ENCODE measurements at regions not wholly inside any gene's neighbourhood (a gene's known extent, or its start where the extent isn't known, plus 50 kb on each side); places are given as distances from the start of the nearest gene placed in this dataset.

DNA sequence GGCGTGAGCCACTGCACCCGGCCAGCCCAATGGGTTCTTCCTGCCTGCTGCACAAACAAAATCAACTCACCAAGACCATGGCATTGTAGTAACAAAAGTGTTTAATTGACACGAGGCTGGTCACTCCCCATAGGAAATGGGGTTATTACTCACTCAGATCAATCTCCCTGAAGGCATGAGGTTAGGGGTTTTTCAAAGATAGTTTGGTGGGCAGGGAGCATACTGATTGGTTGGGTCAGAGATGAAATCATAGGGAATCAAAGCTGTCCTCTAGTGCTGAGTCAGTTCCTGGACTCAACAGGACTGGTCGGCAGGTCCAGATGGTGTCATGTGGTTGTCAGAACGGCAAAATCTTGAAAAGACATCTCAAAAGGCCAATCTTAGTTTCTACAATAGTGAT is 122.1 kb downstream of the TMEM17 start:
- DNase-seq (ENCODE audit: low read depth, low spot score): no peak
- TF ChIP-seq CEBPB (IDR thresholded peaks at IDR 0.05; ENCODE audit: low read depth) (no peak), EZH2phosphoT487 (IDR thresholded peaks at IDR 0.05; ENCODE audit: borderline replicate concordance) (no peak), JUND (IDR thresholded peaks at IDR 0.05) (no peak), RAD21 (IDR thresholded peaks at IDR 0.05; ENCODE audit: low read depth) (no peak)
- no peak for ATAC-seq
- Histone ChIP-seq H2AFZ (ENCODE audit: low read depth, low read length, poor library complexity, severe bottlenecking) (no peak overlapping the region), H3K27me3 (ENCODE audit: insufficient read depth, low read length) (no peaks in the 10 kb centered on the region), H3K79me2 (ENCODE audit: insufficient read depth, low read length) (no peaks in the 10 kb centered on the region), H4K20me1 (ENCODE audit: insufficient read depth) (no peaks in the 10 kb centered on the region), H3K36me3 (ENCODE audit: control insufficient read depth in 1 of 2, insufficient read depth in 2 of 2, low read length in 2 of 2) (no peaks in the 10 kb centered on the region), H3K9me2 (ENCODE audit: insufficient read depth) (no peaks in the 10 kb centered on the region), H3K9ac (ENCODE audit: low read length) (no peak overlapping the region), H3K4me1 (ENCODE audit: control insufficient read depth in 1 of 2, insufficient read depth in 2 of 2, low read length in 2 of 2) (no peaks in the 10 kb centered on the region), H3K4me3 (replicated peaks in 1 of 2; ENCODE audit: low read depth in 1 of 2, low read length in 2 of 2) (no peak overlapping the region), H3K9me3 (ENCODE audit: control insufficient read depth in 1 of 2, insufficient read depth in 1 of 2, low read depth in 1 of 2, low read length in 2 of 2) (no peaks in the 10 kb centered on the region), H3K4me2 (ENCODE audit: low read length) (no peak overlapping the region), H3K27ac (ENCODE audit: low read depth, low read length) (no peak overlapping the region)
- intact Hi-C loops (cut with micrococcal nuclease): no loop called here
- ChIA-PET CTCF (no interaction called here), POLR2A (no interaction called here), RAD21 (ENCODE audit: low non-redundant PET in 1 of 2, low total read pairs in 2 of 2, uncharacterized antibody in 2 of 2, unreplicated experiment in 2 of 2) (no interaction called here)
- BruUV-seq (replicated peaks): no TSS peak

DNA sequence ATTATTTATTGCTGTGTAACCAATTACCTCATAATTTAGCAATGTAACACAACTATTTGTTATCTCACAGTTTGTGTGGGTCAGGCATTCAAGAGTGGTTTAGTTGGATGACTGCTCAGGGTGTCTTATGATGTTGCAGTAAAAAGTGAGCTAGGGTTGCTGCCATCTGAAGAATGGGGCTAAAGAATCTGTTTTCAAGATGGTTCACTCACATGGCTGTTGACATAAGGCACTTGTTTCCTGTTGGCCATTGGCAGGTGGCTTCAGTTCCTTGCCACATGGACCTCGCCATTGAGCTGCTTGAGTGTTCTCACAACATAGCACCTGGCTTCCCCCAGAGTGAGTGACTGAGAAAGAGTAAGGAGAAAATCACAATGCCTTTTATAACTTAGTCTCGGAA is 123.2 kb downstream of the TMEM17 start:
- Histone ChIP-seq H3K9me2 (ENCODE audit: insufficient read depth) (no peaks in the 10 kb centered on the region), H3K36me3 (ENCODE audit: control insufficient read depth in 1 of 2, insufficient read depth in 2 of 2, low read length in 2 of 2) (no peaks in the 10 kb centered on the region), H4K20me1 (ENCODE audit: insufficient read depth) (no peaks in the 10 kb centered on the region), H3K27me3 (ENCODE audit: insufficient read depth, low read length) (no peaks in the 10 kb centered on the region), H3K4me3 (replicated peaks in 1 of 2; ENCODE audit: low read depth in 1 of 2, low read length in 2 of 2) (no peak overlapping the region), H3K27ac (ENCODE audit: low read depth, low read length) (no peak overlapping the region), H3K9me3 (ENCODE audit: control insufficient read depth in 1 of 2, insufficient read depth in 1 of 2, low read depth in 1 of 2, low read length in 2 of 2) (no peaks in the 10 kb centered on the region), H3K4me2 (ENCODE audit: low read length) (no peak overlapping the region), H2AFZ (ENCODE audit: low read depth, low read length, poor library complexity, severe bottlenecking) (no peak overlapping the region), H3K79me2 (ENCODE audit: insufficient read depth, low read length) (no peaks in the 10 kb centered on the region), H3K4me1 (ENCODE audit: control insufficient read depth in 1 of 2, insufficient read depth in 2 of 2, low read length in 2 of 2) (no peaks in the 10 kb centered on the region), H3K9ac (ENCODE audit: low read length) (no peak overlapping the region)
- intact Hi-C loops (cut with micrococcal nuclease): no loop called here
- ChIA-PET CTCF (no interaction called here), RAD21 (ENCODE audit: low non-redundant PET in 1 of 2, low total read pairs in 2 of 2, uncharacterized antibody in 2 of 2, unreplicated experiment in 2 of 2) (no interaction called here), POLR2A (no interaction called here)
- DNase-seq (ENCODE audit: low read depth, low spot score) (no peak), ATAC-seq (no peak)
- no TSS peak for BruUV-seq (replicated peaks)
- TF ChIP-seq, protein P1, sequence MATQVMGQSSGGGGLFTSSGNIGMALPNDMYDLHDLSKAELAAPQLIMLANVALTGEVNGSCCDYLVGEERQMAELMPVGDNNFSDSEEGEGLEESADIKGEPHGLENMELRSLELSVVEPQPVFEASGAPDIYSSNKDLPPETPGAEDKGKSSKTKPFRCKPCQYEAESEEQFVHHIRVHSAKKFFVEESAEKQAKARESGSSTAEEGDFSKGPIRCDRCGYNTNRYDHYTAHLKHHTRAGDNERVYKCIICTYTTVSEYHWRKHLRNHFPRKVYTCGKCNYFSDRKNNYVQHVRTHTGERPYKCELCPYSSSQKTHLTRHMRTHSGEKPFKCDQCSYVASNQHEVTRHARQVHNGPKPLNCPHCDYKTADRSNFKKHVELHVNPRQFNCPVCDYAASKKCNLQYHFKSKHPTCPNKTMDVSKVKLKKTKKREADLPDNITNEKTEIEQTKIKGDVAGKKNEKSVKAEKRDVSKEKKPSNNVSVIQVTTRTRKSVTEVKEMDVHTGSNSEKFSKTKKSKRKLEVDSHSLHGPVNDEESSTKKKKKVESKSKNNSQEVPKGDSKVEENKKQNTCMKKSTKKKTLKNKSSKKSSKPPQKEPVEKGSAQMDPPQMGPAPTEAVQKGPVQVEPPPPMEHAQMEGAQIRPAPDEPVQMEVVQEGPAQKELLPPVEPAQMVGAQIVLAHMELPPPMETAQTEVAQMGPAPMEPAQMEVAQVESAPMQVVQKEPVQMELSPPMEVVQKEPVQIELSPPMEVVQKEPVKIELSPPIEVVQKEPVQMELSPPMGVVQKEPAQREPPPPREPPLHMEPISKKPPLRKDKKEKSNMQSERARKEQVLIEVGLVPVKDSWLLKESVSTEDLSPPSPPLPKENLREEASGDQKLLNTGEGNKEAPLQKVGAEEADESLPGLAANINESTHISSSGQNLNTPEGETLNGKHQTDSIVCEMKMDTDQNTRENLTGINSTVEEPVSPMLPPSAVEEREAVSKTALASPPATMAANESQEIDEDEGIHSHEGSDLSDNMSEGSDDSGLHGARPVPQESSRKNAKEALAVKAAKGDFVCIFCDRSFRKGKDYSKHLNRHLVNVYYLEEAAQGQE (IDR thresholded peaks at IDR 0.05; ENCODE audit: low read depth): no peak
- TF ChIP-seq YY1 (IDR thresholded peaks at IDR 0.05; ENCODE audit: extremely low read depth, insufficient replicate concordance, low read depth, low read length): no peak
- no peak for TF ChIP-seq CEBPB (IDR thresholded peaks at IDR 0.05; ENCODE audit: low read depth)
- TF ChIP-seq SRF (IDR thresholded peaks at IDR 0.05; ENCODE audit: low read depth): no peak
- TF ChIP-seq ZFX (IDR thresholded peaks at IDR 0.05): no peak
- TF ChIP-seq EZH2 (IDR thresholded peaks at IDR 0.05): no peak
- no peak for TF ChIP-seq CBX3 (IDR thresholded peaks at IDR 0.05; ENCODE audit: low read depth)
- TF ChIP-seq, protein P2, sequence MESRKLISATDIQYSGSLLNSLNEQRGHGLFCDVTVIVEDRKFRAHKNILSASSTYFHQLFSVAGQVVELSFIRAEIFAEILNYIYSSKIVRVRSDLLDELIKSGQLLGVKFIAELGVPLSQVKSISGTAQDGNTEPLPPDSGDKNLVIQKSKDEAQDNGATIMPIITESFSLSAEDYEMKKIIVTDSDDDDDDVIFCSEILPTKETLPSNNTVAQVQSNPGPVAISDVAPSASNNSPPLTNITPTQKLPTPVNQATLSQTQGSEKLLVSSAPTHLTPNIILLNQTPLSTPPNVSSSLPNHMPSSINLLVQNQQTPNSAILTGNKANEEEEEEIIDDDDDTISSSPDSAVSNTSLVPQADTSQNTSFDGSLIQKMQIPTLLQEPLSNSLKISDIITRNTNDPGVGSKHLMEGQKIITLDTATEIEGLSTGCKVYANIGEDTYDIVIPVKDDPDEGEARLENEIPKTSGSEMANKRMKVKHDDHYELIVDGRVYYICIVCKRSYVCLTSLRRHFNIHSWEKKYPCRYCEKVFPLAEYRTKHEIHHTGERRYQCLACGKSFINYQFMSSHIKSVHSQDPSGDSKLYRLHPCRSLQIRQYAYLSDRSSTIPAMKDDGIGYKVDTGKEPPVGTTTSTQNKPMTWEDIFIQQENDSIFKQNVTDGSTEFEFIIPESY (IDR thresholded peaks at IDR 0.05; ENCODE audit: extremely low read depth, insufficient replicate concordance, low read length): no peak
- no peak for TF ChIP-seq ZNF274 (IDR thresholded peaks at IDR 0.05; ENCODE audit: low read depth, low read length)
- TF ChIP-seq, protein P3, sequence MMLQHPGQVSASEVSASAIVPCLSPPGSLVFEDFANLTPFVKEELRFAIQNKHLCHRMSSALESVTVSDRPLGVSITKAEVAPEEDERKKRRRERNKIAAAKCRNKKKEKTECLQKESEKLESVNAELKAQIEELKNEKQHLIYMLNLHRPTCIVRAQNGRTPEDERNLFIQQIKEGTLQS (IDR thresholded peaks at IDR 0.05): no peak
- TF ChIP-seq POLR2A (IDR thresholded peaks at IDR 0.05; ENCODE audit: borderline replicate concordance, extremely low read depth, insufficient read depth, insufficient read length): no peak
- TF ChIP-seq EZH2phosphoT487 (IDR thresholded peaks at IDR 0.05; ENCODE audit: borderline replicate concordance): no peak
- TF ChIP-seq RAD21 (IDR thresholded peaks at IDR 0.05; ENCODE audit: low read depth): no peak
- no peak for TF ChIP-seq SIN3A (IDR thresholded peaks at IDR 0.05; ENCODE audit: low read depth)
- no peak for TF ChIP-seq JUND (IDR thresholded peaks at IDR 0.05)
- TF ChIP-seq TCF7L2 (IDR thresholded peaks at IDR 0.05; ENCODE audit: borderline replicate concordance, extremely low read depth, insufficient read depth, insufficient read length): no peak

Data from HCT116 (cell line).